GM19397 (cell line): ENCODE measurements at regions not wholly inside any gene's neighbourhood (a gene's known extent, or its start where the extent isn't known, plus 50 kb on each side); places are given as distances from the start of the nearest gene placed in this dataset.
"Not testable (repeated sequence)": the region's sequence is repeated elsewhere in the genome, so short reads cannot be mapped to it uniquely, and the experiment has no call there.

Source experiments
- ATAC-seq: cut with Tn5 transposase; IDR thresholded peaks from one replicate; pipeline ENCODE4 v1.9.1; 2021; ENCODE audit warnings: mild to moderate bottlenecking, moderate library complexity; ENCODE audit not compliant: unreplicated experiment

GRCh38 chr4:134753390-134753789 is 551.8 kb upstream of the PABPC4L start:
- no peak for ATAC-seq

GRCh38 chr4:134747108-134747805 is 545.7 kb upstream of the PABPC4L start:
- ATAC-seq, result no peak

- no peak for ATAC-seq
Observed at GRCh38 chr4:134740290-134740689, 538.7 kb upstream of the PABPC4L start.

- no peak for ATAC-seq
Observed at GRCh38 chr4:134735901-134736300, 534.3 kb upstream of the PABPC4L start.

GRCh38 chr4:134727696-134728095 is 526.1 kb upstream of the PABPC4L start:
- ATAC-seq, result no peak

- ATAC-seq, result no peak
Observed at GRCh38 chr4:134722306-134722705, 520.7 kb upstream of the PABPC4L start.

GRCh38 chr4:134720030-134720429 is 518.4 kb upstream of the PABPC4L start:
- ATAC-seq, result no peak

- no peak for ATAC-seq
Observed at GRCh38 chr4:134708616-134709015, 507.0 kb upstream of the PABPC4L start.

GRCh38 chr4:134708026-134708425 is 506.4 kb upstream of the PABPC4L start:
- ATAC-seq, result no peak

- no peak for ATAC-seq
Observed at GRCh38 chr4:134702374-134702773, 500.8 kb upstream of the PABPC4L start.

- ATAC-seq, result no peak
Observed at GRCh38 chr4:134700251-134700650, 498.7 kb upstream of the PABPC4L start.

- not testable (repeated sequence) for ATAC-seq
Observed at GRCh38 chr4:134698831-134699230, 497.2 kb upstream of the PABPC4L start.

GRCh38 chr4:134695433-134695832 is 493.8 kb upstream of the PABPC4L start:
- ATAC-seq, result no peak

GRCh38 chr4:134691915-134692314 is 490.3 kb upstream of the PABPC4L start:
- no peak for ATAC-seq

- no peak for ATAC-seq
Observed at GRCh38 chr4:134687646-134688628, 486.3 kb upstream of the PABPC4L start.

GRCh38 chr4:134677209-134677814 is 475.7 kb upstream of the PABPC4L start:
- ATAC-seq, result no peak

GRCh38 chr4:134668237-134668636 is 466.6 kb upstream of the PABPC4L start:
- no peak for ATAC-seq

GRCh38 chr4:134666640-134667039 is 465.1 kb upstream of the PABPC4L start:
- ATAC-seq, result no peak

- ATAC-seq, result no peak
Observed at GRCh38 chr4:134665429-134665828, 463.8 kb upstream of the PABPC4L start.

GRCh38 chr4:134663742-134664141 is 462.2 kb upstream of the PABPC4L start:
- ATAC-seq, result no peak

GRCh38 chr4:134650461-134650860 is 448.9 kb upstream of the PABPC4L start:
- ATAC-seq, result no peak

- ATAC-seq, result no peak
Observed at GRCh38 chr4:134645778-134646177, 444.2 kb upstream of the PABPC4L start.
